Cardiac muscle cell (in vitro differentiated cells and primary cell): ENCODE measurements at regions not wholly inside any gene's neighbourhood (a gene's known extent, or its start where the extent isn't known, plus 50 kb on each side); places are given as distances from the start of the nearest gene placed in this dataset.
"Not testable (repeated sequence)": the region's sequence is repeated elsewhere in the genome, so short reads cannot be mapped to it uniquely, and the experiment has no call there.

Experiments
- DNase-seq, 2 donors: peaks; one replicate each; pipeline versions ENCODE4 v3.0.0 to v3.0.0-alpha.2; 2010 to 2017; ENCODE audit warnings: low read depth in 1 of 2, low spot score in 1 of 2
- H3K27ac ChIP-seq: fragments of 200-600 bp; sonication (generic); 2 replicates; pipeline ENCODE4 v1.5.1; 2016
- H3K27me3 ChIP-seq: fragments of 200-600 bp; sonication (generic); 2 replicates; pipeline ENCODE4 v1.6.0; 2016; ENCODE audit warnings: control low read depth
- H3K36me3 ChIP-seq: fragments of 200-600 bp; sonication (generic); 2 replicates; pipeline ENCODE4 v1.5.1; 2016; ENCODE audit warnings: control low read depth
- H3K4me1 ChIP-seq: fragments of 200-600 bp; sonication (generic); 2 replicates; pipeline ENCODE4 v1.8.1; 2017; ENCODE audit warnings: low read depth, mild to moderate bottlenecking, mixed run types
- H3K4me3 ChIP-seq: fragments of 200-600 bp; sonication (generic); 2 replicates; pipeline ENCODE4 v1.5.1; 2016; ENCODE audit warnings: mild to moderate bottlenecking
- H3K9me3 ChIP-seq: fragments of 200-600 bp; sonication (generic); 2 replicates; pipeline ENCODE4 v1.5.1; 2017; ENCODE audit warnings: low read depth, mild to moderate bottlenecking, control low read depth
- TF ChIP-seq, protein P1 (sequence below): IDR thresholded peaks from 2 replicates; pipeline ENCODE4 v1.5.1; 2012; ENCODE audit warnings: low read depth, mild to moderate bottlenecking, low read length

DNA sequence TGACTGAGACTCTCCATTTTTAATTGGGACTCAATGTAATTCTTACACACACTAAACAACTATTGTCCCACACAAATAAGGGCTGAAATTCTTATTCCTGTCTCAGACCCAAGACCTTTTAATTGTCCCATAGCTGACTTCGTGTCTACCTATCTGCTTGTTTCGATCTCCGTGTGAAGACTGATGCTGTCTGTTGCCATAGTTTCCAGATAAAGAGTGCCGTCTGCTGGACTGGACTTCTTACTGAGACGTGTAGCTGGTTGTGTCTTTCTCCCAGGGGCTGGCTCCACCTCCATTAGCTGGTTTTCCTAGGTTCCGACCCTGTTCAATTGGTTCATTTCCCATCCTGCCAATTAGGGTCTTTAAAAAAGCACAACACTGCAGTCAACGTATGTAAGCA, 235.3 kb upstream of the PLXNA2 start:
- H3K4me3 ChIP-seq: no peak overlapping the region
- H3K27ac ChIP-seq: no peak overlapping the region
- H3K27me3 ChIP-seq: no peaks in the 10 kb centered on the region
- no peaks in the 10 kb centered on the region for H3K36me3 ChIP-seq
- no peaks in the 10 kb centered on the region for H3K9me3 ChIP-seq
- peaks cover 15% of the 10 kb centered on the region for H3K4me1 ChIP-seq
- no peak for DNase-seq
- TF ChIP-seq, protein P1, sequence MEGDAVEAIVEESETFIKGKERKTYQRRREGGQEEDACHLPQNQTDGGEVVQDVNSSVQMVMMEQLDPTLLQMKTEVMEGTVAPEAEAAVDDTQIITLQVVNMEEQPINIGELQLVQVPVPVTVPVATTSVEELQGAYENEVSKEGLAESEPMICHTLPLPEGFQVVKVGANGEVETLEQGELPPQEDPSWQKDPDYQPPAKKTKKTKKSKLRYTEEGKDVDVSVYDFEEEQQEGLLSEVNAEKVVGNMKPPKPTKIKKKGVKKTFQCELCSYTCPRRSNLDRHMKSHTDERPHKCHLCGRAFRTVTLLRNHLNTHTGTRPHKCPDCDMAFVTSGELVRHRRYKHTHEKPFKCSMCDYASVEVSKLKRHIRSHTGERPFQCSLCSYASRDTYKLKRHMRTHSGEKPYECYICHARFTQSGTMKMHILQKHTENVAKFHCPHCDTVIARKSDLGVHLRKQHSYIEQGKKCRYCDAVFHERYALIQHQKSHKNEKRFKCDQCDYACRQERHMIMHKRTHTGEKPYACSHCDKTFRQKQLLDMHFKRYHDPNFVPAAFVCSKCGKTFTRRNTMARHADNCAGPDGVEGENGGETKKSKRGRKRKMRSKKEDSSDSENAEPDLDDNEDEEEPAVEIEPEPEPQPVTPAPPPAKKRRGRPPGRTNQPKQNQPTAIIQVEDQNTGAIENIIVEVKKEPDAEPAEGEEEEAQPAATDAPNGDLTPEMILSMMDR: no peak

- no peaks in the 10 kb centered on the region for H3K4me1 ChIP-seq
- DNase-seq: no peak
- TF ChIP-seq, protein P1: no peak
These were observed 241.3 kb upstream of the PLXNA2 start for GRCh38 chr1:208485512-208485911.

GRCh38 chr1:208486677-208487076, 242.5 kb upstream of the PLXNA2 start:
- Histone ChIP-seq H3K27ac (no peak overlapping the region), H3K4me1 (no peaks in the 10 kb centered on the region), H3K36me3 (no peaks in the 10 kb centered on the region), H3K27me3 (no peaks in the 10 kb centered on the region), H3K9me3 (no peaks in the 10 kb centered on the region), H3K4me3 (no peak overlapping the region)
- TF ChIP-seq, protein P1: no peak
- DNase-seq: no peak

More at GRCh38 chr1:208485512-208485911, 241.3 kb upstream of the PLXNA2 start:
- no peaks in the 10 kb centered on the region for H3K27me3 ChIP-seq
- no peaks in the 10 kb centered on the region for H3K9me3 ChIP-seq
- no peak overlapping the region for H3K27ac ChIP-seq
- no peak overlapping the region for H3K4me3 ChIP-seq
- H3K36me3 ChIP-seq: no peaks in the 10 kb centered on the region

GRCh38 chr1:208488432-208488831, 244.2 kb upstream of the PLXNA2 start:
- not testable (repeated sequence) for H3K9me3 ChIP-seq, H3K27ac ChIP-seq, H3K27me3 ChIP-seq, H3K36me3 ChIP-seq, H3K4me3 ChIP-seq, DNase-seq, H3K4me1 ChIP-seq

GRCh38 chr1:208496467-208497371, 252.5 kb upstream of the PLXNA2 start:
- Histone ChIP-seq H3K27me3 (no peaks in the 10 kb centered on the region), H3K4me1 (no peaks in the 10 kb centered on the region), H3K27ac (no peak overlapping the region), H3K36me3 (no peaks in the 10 kb centered on the region), H3K4me3 (no peak overlapping the region), H3K9me3 (no peaks in the 10 kb centered on the region)
- DNase-seq: no peak
- TF ChIP-seq, protein P1: no peak

DNA sequence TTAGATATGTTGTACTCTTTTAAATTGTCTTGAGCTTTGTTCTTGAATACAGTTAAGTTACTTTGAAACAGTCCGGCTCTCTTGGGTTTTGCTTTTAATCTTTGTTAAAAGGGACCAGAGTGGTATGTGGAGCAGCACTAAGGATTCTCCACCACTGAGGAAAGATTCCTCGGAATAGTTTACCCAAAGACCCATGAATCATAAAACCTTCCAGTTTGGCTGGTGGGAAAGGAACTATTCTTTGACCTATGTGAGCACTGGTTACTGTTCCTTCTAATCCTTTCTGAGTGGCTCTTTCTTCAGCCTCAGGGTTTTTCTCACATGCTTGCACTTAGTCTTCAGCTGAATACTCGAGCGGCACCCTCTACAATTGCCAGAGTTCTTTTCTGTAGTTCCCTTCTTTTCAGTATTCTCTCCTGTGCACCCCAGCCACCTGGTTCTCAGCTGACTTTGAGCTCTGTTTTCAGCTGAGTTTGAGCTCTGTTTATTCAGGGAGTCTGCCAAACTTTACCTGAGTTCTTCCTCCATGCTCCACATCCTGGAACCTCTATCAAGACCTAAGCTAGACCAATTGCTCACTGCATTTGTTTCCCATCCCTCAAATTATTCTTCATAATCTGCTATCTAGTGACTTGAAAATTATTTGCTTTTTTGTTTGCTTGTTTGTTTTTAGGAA, 253.8 kb upstream of the PLXNA2 start:
- no peak for DNase-seq
- H3K27me3 ChIP-seq: no peaks in the 10 kb centered on the region
- H3K27ac ChIP-seq: no peak overlapping the region
- no peaks in the 10 kb centered on the region for H3K9me3 ChIP-seq
- TF ChIP-seq, protein P1: no peak
- H3K36me3 ChIP-seq: no peaks in the 10 kb centered on the region
- H3K4me3 ChIP-seq: no peak overlapping the region
- no peaks in the 10 kb centered on the region for H3K4me1 ChIP-seq
